SK-MEL-5 (cell line): ENCODE measurements at regions not wholly inside any gene's neighbourhood (a gene's known extent, or its start where the extent isn't known, plus 50 kb on each side); places are given as distances from the start of the nearest gene placed in this dataset.
"Not testable (repeated sequence)": the region's sequence is repeated elsewhere in the genome, so short reads cannot be mapped to it uniquely, and the experiment has no call there.

ENCODE experiments used
- DNase-seq: peaks from one replicate; pipeline ENCODE4 v3.0.0-alpha.2; 2016; ENCODE audit warnings: low read depth, low spot score
- in situ Hi-C: cut with HindIII; loops from 2 replicates; pipeline ENCODE4 v1.10.0; 2016; ENCODE audit warnings: low sequenced_read_pairs, high pct_unique_total_duplicates, low pct_unique_long_range_greater_than_20kb

DNA sequence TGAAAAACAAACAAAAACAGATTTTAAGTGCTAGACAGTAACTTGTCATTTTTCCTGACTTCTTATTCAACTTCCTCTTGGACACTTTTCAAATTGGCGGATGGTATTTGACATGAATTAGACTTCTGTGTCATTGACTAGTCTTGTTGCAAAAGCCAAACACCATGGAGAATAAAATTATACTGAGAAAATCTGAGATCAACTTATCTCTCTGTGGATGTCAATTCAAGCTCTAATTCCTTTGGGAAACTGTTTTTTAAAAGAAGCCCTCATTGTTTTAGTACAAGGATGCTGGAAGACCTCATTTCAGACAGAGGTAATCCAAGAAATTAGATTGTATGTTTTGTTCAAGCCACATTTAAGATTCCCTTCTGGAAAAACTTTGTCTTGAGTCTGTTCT lies 831.0 kb downstream of the SEMA5A start:
- in situ Hi-C loops: no loop called here
- no peak for DNase-seq

DNA sequence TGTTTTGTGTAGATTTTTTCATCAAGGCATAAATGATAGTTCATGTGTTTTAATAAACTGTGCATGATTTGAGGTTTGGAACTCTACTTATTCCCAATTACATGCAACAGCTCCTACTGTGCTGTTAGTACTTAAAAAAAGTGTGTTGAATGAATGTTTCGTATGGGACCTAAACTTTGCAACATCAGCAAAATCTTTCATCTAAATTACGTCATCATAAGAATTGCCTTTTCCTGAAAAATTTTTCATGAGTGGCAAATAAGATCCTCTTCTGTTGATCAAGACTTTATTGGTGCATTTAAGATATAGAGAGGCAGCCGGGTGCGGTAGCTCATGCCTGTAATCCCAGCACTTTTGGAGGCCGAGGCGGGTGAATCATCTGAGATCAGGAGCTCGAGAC lies 826.1 kb downstream of the SEMA5A start:
- in situ Hi-C loops: no loop called here
- no peak for DNase-seq

DNA sequence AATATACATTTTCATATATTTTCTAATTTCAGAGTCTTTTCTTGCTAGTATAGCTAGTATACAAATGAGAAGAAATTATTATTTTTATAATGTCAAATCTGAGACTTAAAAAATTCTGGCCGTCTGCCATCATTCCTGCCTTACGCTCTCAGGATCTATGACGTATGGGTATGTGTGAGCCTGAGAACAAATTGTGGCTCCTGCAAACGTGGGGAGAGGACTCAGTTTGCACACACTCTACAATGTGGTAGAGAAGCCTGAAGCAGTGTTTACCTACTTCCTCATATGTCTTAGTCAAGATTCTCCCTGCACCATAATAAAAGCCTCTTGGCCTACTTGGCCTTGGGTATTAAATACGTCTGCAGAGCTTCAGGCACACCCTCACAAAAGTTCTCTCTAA lies 825.4 kb downstream of the SEMA5A start:
- DNase-seq: no peak
- in situ Hi-C loops: no loop called here

DNA sequence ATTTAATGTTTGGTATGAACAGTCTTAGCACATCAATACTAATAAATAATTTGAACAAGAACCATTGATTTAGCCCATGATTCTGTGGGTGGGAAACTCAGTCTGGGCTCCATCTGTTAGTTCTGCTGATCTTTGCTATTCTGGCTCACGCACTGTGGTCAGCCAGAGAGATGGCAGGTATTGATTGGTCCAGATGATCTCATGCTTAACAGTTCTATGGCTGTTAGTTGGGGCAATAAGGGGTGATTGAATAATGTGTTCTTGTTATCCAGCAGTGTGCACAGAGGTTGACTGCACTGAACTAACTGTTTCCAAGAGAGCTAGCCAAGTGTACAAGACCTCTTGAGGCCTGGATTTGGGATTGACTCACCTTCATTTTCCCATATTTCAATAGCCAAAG lies 824.3 kb downstream of the SEMA5A start:
- DNase-seq: no peak
- in situ Hi-C loops: no loop called here

DNA sequence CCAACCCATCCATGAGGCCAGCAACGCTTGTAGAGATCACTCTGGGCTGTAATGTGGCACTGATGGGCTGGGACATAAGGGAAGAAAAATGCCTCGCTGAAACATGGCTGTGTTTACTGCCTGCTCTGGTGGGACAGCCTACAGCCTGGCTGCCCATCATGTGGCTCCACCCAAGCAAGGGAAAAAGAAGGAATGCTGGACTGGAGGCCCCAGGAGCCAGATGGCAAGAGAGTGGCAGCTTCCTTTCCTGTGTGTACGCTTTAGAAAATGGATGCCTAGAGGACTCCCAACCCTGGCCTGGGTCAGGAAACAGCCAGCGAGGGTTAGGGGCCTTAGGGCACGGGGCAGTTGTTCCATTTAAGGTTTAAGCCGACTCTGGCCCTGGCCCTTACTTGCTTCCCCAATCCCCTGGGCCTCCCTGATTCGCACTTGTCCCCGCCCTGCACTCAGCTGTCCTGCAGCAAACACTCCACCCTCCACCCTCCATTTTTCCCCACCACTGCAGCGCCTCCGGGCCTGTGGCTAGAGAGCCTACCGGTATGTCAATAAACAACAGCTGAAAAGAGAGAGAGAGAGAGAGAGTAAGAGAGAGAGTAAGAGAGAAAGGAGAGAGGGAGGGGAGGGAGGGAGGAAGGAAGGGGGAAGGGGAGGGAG lies 819.4 kb downstream of the SEMA5A start:
- no peak for DNase-seq
- in situ Hi-C loops: no loop called here

DNA sequence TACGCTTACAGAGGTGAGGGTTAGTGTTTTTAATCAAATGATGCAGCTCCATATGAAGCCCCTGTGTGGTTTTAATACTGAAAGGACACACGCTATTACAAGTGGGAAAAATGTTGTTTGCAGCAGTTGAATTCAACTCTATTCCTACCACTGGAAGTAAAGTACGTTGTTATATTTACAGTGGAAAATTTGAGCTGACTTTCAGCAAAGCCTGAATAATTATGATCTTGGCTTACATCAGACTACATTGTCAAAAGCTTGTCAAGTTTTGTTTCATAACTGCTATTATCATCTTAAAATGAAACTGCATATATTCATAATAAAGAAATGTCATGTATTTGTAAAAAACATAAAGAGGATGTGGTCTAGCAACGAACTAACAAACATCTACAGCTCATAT lies 818.5 kb downstream of the SEMA5A start:
- in situ Hi-C loops: no loop called here
- DNase-seq: no peak

DNA sequence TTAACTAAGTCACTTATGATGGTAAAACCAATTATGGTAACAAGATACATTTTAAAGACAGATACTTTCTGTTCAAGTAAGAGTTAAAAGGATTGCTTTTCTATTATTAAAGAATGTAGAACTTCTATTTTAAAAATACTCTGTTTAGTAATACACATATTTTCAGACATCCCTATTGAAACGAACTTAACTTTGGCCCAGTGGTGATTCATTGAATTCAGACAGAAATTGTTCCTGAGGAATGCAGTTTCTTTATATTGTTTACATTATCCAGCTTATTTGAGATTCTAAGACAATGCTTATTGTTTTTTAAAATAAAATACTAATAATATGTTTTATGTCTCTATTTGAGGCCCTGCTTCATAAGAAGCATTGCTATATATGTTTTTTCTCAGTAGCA lies 816.4 kb downstream of the SEMA5A start:
- no peak for DNase-seq
- in situ Hi-C loops: no loop called here

DNA sequence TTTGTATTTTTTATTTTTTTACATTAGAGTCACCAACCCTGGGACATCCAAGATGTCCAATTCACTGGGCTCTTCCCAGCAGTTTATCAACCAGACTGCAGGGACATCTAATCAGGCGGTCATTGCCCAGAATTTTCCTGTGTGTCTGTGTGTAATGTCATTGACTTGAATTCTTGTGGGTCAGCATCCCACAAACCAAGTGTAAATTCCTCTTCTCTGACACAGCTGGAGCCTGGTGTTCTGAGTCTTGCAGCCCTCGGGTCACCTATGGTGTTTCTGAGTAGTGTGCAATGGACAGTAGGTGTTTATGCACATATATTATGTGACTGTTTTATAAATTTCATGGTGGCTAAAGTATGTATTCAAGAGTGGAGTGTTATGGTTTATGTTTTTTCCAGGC lies 815.7 kb downstream of the SEMA5A start:
- DNase-seq: no peak

DNA sequence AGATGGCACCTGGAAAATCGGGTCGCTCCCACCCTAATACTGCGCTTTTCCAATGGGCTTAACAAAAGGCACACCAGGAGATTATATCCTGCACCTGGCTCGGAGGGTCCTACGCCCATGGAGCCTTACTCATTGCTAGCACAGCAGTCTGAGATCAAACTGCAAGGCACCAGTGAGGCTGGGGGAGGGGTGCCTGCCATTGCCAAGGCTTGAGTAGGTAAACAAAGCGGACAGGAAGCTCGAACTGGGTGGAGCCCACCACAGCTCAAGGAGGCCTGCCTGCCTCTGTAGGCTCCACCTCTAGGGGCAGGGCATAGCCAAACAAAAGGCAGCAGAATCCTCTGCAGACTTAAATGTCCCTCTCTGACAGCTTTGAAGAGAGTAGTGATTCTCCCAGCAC lies 814.8 kb downstream of the SEMA5A start:
- DNase-seq, in situ Hi-C loops: not testable (repeated sequence)

More for the DNA sequence above, 815.7 kb downstream of the SEMA5A start:
- in situ Hi-C loops: no loop called here

DNA sequence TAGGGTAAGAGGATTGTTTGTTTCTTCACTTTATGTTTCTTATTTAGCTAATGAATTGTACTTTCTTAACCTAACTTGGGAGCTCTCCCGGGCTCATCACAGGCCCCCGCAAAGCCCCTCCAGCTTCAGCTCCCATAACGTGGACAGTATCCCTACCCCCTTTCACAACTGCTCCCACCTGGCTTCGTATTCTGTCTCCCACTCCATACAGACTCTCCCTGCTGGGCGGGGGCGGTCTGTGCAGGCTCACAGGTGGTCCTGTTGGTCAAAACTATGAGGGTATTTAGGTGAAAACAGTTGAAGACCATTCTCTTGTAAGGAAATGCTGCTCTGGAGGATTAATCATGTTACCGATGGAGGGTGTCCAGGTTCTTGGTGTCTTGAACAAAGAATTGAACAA lies 805.3 kb downstream of the SEMA5A start:
- in situ Hi-C loops: no loop called here
- no peak for DNase-seq

DNA sequence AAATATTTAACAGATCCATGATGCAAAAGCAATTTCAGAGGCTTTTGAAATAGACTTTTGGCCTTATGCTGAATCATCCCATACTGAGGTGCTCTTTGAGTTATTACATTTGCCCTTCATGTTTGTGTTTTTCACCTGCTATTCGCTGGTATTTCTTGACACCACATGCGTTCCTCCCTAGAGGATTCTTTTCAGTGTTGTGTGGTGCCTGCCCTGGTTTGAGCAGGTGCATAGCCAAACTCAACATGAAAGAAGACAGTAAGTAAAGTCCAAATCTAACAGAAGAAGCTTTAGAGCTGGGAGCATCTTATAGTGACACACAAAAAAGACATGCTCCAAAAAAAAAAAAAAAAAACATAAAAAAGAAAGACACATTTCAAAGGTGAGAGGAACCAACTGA lies 796.3 kb downstream of the SEMA5A start:
- DNase-seq: no peak
- in situ Hi-C loops: no loop called here

DNA sequence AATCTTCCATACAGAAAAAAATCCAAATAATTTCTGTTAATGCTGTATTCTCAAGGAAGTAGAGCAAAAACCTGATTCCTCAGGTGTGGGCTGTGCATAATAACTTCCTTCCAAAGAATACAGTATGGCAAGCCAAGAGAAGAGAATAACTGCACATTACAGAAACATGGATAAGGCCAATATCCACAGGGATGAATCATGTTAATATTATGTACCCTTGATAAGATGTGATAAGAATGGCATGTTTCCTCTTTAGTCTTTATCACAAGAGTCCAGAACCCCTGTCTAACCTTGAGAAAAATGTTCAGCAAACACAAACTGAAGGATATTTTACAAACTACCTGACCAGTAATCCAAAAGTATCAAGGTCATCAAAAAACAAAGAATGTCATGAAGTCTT lies 795.8 kb downstream of the SEMA5A start:
- in situ Hi-C loops: no loop called here
- DNase-seq: no peak

DNA sequence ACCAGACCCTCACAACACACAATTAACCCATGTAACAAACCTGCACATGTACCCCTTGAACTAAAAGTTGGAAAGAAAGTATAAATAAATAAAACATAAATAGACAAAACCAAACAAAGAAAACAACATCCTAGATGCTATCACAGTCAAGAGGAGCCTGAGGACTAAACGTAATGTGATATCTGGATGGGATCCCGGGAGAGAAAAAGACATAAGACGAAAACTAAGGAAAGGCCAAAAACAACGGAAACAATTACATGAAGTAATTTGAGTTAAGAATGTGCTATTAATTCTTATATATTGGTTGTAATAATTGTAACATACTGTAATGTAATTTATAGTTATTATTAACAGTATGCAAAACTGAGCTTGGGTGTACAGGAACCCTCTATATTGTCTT lies 793.9 kb downstream of the SEMA5A start:
- in situ Hi-C loops: no loop called here
- no peak for DNase-seq

DNA sequence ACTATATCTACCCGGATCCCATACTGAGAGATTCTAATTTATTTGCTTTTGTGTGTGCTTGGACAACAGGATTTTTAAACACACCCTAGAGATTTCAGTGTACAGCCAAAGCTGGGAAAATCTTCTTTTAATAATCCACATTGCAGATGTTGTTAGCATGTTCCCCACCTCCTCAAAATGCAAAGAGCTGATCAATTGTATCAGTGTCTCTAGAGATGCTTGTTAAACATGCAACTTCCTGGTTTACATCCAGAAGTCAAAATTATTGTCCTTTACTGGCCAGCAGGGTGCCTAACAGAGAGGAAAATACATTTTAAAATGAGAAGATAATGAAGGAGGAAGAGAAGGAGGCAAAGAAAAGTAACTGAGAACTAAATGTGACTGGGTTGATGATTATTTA lies 793.3 kb downstream of the SEMA5A start:
- in situ Hi-C loops: no loop called here
- DNase-seq: no peak

DNA sequence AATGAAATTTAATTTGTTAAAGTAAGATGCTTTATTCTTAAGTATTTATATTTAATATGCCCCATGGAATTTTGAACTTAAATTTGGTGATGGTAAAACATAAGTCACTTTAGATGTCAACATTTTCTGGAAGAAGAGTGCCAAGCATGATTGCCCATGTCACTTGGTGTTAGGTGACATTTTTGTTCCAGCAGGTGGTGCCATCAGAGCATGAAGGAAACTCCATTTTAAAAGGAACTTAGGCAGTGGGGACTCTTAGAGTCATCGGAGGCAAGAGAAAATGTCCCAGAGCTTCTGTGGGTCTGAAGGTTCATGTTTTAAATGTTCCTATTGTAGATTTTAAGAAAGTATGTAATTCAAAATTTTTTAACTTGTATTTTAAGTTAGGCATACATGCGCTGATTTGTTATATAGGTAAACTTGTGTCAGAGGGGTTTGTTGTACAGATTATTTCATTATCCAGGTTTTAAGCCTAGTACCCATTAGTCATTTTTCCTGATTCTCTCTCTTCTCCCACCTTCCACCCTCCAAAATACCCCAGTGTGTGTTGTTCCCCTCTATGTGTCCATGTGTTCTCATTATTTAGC lies 789.3 kb downstream of the SEMA5A start:
- peak; percentile 91 for DNase-seq
- in situ Hi-C loops: no loop called here

DNA sequence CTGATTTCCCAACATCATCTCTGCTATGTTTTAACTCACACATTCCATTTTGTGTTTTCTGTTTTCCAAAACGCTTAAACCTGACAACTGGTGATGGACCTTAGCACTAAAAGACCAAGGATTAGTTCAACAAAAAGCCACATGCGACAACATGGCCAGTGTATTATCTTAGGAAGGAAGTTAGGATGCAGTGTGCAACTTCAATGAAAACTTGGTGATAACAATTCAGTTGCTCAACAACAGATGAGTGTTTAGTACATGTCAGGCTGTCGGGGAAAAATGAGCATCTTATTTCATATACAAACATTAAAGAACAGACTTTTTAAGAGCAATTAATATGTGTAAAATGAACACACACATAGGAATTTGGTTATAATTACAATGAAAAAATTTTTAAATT lies 780.0 kb downstream of the SEMA5A start:
- in situ Hi-C loops: no loop called here
- peak; percentile 43 for DNase-seq

DNA sequence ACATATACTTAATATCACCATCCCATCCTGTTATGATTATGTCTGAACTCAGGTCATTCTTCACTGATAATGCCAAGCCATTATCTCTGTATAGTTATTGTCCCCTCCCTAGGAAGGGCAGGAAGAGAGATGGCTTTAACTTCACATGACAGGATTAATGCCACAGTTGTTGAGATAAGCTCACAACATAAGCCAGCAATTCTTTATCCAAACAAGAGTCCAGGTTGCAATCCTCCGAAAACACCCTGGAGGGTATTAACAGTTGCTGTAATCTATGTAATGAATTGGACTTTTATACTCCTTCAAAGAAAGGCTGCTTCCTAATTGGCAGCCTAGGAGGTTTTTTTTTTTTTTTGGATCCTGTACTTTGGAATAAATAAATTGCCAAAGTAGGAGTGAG lies 779.4 kb downstream of the SEMA5A start:
- in situ Hi-C loops: no loop called here
- DNase-seq: peak; percentile 100

DNA sequence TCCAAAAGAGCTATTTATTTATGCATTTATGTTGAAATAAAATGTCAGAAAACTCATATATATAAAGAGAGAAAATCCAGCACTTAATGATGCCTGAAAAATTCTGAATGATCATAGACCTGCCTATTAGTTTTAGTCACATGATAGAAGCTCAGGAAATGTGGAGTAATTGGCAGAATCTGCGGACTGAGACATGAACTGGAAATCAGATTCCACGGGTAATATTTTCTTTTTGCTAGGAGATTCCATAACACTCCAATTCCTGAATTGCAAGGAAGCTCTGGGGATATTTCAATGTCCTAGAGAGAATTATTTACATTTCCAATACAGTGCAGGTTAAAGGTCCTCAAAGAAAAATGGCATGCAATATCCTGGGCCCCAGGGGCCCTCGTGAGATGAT lies 778.8 kb downstream of the SEMA5A start:
- DNase-seq: no peak
- in situ Hi-C loops: no loop called here

DNA sequence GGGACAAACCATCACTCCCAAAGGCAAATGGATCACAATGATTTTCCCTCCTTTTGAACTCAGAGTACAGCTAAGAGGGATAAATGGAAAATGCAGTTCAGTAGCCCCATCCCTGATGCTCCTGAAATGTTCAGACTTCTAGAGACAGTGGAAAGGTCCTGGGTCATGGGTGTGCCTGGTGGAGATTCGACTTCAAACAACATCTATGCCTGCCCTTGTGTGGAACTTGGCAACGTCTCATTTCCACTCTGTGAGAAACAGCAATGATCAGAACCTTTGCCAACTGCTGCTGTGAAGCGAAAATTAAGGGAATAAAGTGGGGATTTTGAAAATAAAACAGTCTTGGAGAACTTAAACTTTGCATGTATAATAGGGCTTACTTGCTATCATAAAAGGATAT lies 778.1 kb downstream of the SEMA5A start:
- in situ Hi-C loops: no loop called here
- DNase-seq: peak; percentile 58

DNA sequence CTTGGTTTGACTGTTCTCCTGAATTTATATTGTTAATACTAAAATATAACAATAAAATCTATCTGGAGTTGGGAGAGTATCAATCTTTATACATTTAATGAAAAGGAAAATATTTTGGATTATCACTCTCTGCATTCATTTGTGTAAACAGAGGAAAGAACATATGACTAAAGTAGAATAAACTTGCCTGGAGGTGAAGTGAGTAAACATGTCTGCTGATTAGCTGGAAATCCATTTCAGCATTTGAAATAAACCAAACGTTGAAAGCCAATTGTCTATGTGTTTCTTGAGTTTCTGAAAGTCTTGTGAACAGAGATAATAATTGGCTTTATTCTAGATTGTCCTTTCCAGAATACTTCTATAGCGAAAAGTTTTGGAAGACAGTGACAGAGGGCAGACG lies 776.2 kb downstream of the SEMA5A start:
- DNase-seq: no peak
- in situ Hi-C loops: no loop called here
